ENCODE measurements at regions not wholly inside any gene's neighbourhood (a gene's known extent, or its start where the extent isn't known, plus 50 kb on each side); places are given as distances from the start of the nearest gene placed in this dataset.

DNA sequence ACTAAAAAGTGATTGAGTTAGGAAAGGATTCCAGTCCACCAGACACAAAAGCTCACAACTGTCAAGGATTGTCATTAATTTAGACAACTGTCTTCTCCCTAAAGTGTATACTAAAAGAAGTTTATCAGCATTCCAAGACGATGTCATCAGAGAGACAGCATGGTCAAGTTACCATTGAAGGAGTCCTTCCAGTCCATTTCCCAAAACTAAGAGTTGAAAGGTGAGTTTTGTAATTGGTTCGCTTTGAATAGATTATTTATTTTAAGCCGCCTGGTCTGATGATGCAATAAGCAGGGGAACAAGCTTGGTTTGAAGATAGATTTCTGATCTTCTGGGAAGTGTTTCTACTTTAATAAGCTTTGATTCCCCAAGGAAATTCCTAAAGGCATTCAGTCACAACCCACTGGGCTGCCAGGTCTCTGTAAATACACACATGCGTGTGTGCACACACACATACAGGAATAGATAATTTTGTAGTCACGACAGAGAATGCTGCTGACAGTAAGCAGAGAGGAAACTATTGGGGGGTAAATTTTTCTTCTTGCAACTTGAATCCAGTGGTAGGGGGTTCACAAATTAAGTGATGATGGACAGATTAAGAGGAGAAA is 234.8 kb downstream of the PIK3R1 start:
- TF ChIP-seq POLR2A (conservative IDR thresholded peaks at IDR 0.05) (no peak), ZBTB17 (CRISPR knock-in tag; IDR thresholded peaks at IDR 0.05) (no peak), SP1 (CRISPR knock-in tag; IDR thresholded peaks at IDR 0.05) (no peak), TGIF2 (CRISPR knock-in tag; IDR thresholded peaks at IDR 0.05) (no peak), JUNB (CRISPR knock-in tag; conservative IDR thresholded peaks at IDR 0.05) (no peak), FOXA3 (CRISPR knock-in tag; conservative IDR thresholded peaks at IDR 0.05 in 1 of 2, IDR thresholded peaks at IDR 0.05 in 1 of 2) (no peak)
- TF ChIP-seq, protein P1, sequence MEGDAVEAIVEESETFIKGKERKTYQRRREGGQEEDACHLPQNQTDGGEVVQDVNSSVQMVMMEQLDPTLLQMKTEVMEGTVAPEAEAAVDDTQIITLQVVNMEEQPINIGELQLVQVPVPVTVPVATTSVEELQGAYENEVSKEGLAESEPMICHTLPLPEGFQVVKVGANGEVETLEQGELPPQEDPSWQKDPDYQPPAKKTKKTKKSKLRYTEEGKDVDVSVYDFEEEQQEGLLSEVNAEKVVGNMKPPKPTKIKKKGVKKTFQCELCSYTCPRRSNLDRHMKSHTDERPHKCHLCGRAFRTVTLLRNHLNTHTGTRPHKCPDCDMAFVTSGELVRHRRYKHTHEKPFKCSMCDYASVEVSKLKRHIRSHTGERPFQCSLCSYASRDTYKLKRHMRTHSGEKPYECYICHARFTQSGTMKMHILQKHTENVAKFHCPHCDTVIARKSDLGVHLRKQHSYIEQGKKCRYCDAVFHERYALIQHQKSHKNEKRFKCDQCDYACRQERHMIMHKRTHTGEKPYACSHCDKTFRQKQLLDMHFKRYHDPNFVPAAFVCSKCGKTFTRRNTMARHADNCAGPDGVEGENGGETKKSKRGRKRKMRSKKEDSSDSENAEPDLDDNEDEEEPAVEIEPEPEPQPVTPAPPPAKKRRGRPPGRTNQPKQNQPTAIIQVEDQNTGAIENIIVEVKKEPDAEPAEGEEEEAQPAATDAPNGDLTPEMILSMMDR (IDR thresholded peaks at IDR 0.05 in 2 of 3, conservative IDR thresholded peaks at IDR 0.05 in 1 of 3; ENCODE audit: insufficient read depth in 2 of 3, low read depth in 1 of 3, low read length in 3 of 3), result no peak
- TF ChIP-seq, protein P2, sequence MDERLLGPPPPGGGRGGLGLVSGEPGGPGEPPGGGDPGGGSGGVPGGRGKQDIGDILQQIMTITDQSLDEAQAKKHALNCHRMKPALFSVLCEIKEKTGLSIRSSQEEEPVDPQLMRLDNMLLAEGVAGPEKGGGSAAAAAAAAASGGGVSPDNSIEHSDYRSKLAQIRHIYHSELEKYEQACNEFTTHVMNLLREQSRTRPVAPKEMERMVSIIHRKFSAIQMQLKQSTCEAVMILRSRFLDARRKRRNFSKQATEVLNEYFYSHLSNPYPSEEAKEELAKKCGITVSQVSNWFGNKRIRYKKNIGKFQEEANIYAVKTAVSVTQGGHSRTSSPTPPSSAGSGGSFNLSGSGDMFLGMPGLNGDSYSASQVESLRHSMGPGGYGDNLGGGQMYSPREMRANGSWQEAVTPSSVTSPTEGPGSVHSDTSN (CRISPR knock-in tag; IDR thresholded peaks at IDR 0.05; ENCODE audit: low read depth), result no peak
- TF ChIP-seq, protein P2 (tag; conservative IDR thresholded peaks at IDR 0.05; ENCODE audit: low read depth), result no peak

Measured in K562 (cell line).